H1 (cell line): ENCODE measurements at regions not wholly inside any gene's neighbourhood (a gene's known extent, or its start where the extent isn't known, plus 50 kb on each side); places are given as distances from the start of the nearest gene placed in this dataset.

Experiments used
- E2F6 ChIP-seq: IDR thresholded peaks from 2 replicates; pipeline ENCODE4 v1.6.1; 2012; ENCODE audit warnings: inconsistent platforms
- GABPA ChIP-seq: IDR thresholded peaks from 2 replicates; pipeline ENCODE4 v1.6.1; 2011; ENCODE audit warnings: mild to moderate bottlenecking, low read length, moderate library complexity, borderline replicate concordance; ENCODE audit not compliant: insufficient read depth
- GTF2F1 ChIP-seq: IDR thresholded peaks from 2 replicates; pipeline ENCODE4 v1.6.1; 2012; ENCODE audit warnings: low read depth, low read length, improper control_type of control experiment, borderline replicate concordance
- HDAC6 ChIP-seq: IDR thresholded peaks from one replicate; pipeline ENCODE4 v1.7.1; 2012; ENCODE audit warnings: low read depth, mild to moderate bottlenecking, inconsistent platforms, low read length, moderate library complexity
- NANOG ChIP-seq: IDR thresholded peaks from 2 replicates; pipeline ENCODE4 v1.6.1; 2011; ENCODE audit warnings: low read length, low read depth, mild to moderate bottlenecking, inconsistent platforms; ENCODE audit not compliant: insufficient read depth, poor library complexity, severe bottlenecking
- SIX5 ChIP-seq: IDR thresholded peaks from 2 replicates; pipeline ENCODE4 v1.6.1; 2011; ENCODE audit warnings: mild to moderate bottlenecking, low read depth, low read length
- TAF7 ChIP-seq: optimal IDR thresholded peaks from 2 replicates; pipeline ENCODE3; 2011; ENCODE audit warnings: low read depth, mild to moderate bottlenecking, inconsistent platforms, low read length, moderate library complexity, borderline replicate concordance
- USF2 ChIP-seq: IDR thresholded peaks from 2 replicates; pipeline ENCODE4 v1.6.1; 2011; ENCODE audit warnings: low read length, improper control_type of control experiment

- TF ChIP-seq TAF7 (no peak), NANOG (no peak), GABPA (no peak), HDAC6 (no peak), E2F6 (no peak), SIX5 (no peak), USF2 (no peak), GTF2F1 (no peak)
These were observed 263.8 kb downstream of the MEIS1 start (continued) for GRCh38 chr2:66698576-66699239.
